ENCODE measurements at regions not wholly inside any gene's neighbourhood (a gene's known extent, or its start where the extent isn't known, plus 50 kb on each side); places are given as distances from the start of the nearest gene placed in this dataset.
"Not testable (repeated sequence)": the region's sequence is repeated elsewhere in the genome, so short reads cannot be mapped to it uniquely, and the experiment has no call there.

GRCh38 chr13:87986639-87987250 lies 315.6 kb downstream of the SLITRK5 start:
- DNase-seq, result no peak

DNA sequence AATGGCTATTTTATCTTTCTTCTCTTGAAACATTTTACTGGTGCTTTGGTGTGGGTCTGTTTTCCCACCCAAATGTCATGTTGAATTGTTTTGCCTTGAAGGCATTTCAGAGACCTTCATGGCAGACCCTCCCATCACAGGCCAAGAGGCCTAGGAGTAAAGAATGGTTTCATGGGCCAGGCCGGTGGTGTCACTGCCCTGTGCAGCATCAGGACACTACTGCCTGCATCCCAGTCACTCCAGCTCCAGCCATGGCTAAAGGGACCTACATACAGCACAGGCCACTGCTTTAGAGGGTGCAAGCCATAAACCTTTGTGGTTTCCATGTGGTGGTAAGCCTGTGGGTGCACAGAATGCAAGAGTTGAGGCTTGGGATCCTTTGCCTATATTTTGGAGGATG lies 326.9 kb downstream of the SLITRK5 start:
- DNase-seq, result no peak

GRCh38 chr13:87999240-87999700 lies 328.1 kb downstream of the SLITRK5 start:
- no peak for DNase-seq

GRCh38 chr13:87999788-88000187 lies 328.6 kb downstream of the SLITRK5 start:
- DNase-seq, result no peak

DNA sequence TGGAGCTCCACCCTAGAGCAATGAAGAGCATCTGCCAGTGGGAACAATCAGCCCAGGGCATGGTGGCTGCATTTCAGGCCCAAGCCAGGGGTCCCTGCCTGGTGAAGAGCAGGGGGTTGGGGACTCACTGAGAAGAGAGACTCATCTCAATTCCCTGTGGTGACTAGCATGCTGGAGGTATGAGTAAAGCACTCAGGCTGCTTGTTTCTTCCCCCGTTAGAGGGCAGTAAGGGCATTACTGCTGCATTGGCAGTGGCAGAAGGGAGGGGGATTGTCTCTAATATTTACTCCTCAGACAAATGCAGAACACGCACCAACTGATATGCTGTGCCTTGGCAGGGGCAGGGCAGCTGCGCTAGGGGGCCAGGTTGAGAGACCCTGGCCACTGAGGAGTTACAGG lies 329.1 kb downstream of the SLITRK5 start:
- no peak for DNase-seq

- no peak for DNase-seq
These were observed 329.6 kb downstream of the SLITRK5 start for GRCh38 chr13:88000787-88001186.

GRCh38 chr13:88005188-88005587 lies 334.0 kb downstream of the SLITRK5 start:
- DNase-seq, result no peak

DNA sequence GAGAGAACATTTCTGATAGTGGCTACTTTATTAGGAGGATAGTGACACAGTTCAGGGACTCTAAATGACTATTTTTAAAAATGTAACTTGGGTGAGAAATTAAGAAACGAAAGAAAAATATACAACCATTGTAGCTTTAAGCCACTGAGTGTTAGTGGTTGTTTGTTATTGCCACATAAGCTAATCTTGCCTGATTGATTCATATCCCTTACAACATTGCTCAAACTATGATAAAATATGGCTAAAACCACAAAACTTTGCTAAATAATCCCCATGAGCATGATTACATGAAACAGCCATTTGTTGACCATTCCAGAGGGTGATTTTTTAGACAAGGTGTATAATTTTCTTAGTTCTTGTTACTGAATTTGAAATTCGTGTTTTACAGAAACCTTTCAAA lies 343.4 kb downstream of the SLITRK5 start:
- no peak for DNase-seq

DNA sequence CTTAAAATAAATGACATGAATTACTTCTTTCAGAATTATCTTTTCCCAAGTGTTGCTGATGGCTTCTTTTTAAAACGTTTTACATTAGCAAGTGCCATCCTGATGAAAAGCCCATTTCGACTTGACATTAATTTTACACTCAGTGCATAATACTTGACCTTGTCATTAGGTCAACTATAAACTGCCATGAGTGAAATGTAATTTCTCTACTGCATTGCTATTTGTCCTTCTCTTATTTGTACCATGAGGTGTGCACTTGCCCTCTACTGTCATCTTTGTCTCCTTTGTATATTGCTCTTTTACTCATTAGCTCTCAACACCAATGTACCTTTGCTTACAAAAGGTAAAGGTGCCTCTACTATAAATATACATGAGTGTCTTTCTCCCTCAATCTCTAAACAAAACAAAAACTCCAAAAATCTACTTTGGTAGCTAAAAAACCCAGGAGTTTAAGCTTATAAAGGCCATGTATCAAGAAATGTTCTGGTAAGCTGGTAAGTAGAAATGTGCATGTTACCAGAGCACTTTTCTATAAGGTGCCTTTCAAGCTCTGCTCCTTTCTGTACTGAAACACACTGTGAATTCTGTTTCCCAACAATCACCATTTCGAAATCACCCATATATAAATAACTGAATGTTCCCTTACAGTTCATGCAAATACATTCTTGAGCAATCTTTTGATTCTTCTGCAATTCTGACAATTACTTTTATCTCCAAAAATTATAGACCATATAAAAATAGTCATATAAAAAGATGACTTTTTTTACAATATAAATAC lies 351.4 kb downstream of the SLITRK5 start:
- no peak for DNase-seq

DNA sequence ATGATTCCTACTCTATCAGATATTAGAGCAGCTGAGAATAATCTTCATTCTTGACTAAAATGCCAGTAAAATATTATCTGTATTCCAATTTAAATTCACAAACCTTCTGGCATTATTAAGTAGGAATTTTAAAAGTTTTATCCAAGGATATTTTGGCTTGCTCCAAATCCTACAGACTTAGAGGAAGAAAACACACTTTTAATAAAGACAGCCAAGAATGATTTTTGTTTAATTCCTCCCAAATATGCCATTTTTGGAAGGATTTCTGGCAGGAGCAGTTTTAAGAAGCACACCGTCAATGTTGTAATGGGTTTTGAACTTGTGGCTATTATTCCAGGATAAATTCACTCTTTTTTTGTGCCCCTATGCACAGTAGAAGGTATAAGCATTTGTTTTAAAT lies 355.1 kb downstream of the SLITRK5 start:
- DNase-seq, result no peak

- DNase-seq, result no peak
These were observed 360.9 kb downstream of the SLITRK5 start for GRCh38 chr13:88031980-88032559.

GRCh38 chr13:88036205-88036604 lies 365.0 kb downstream of the SLITRK5 start:
- DNase-seq, result not testable (repeated sequence)

DNA sequence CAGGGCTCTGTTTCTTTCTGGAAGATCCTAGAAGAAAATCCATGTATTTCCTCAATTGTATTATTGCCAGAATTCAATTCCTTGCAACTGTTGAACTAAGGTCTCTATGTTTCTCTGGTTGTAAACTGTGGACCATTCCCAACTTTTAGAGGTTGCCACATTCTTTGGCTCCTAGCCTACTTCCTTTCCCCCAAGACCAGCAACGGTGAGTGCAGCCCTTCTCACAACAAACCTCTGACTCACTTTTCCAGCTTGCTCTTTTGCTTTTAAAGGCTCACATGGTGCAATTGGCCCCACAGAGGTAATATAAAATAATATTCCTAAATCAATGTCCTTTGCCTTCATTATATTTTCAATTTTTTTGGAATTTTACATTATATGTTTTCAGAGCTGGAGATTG lies 371.3 kb downstream of the SLITRK5 start:
- DNase-seq, result no peak

- no peak for DNase-seq
These were observed 380.7 kb downstream of the SLITRK5 start for GRCh38 chr13:88051746-88052482.

DNA sequence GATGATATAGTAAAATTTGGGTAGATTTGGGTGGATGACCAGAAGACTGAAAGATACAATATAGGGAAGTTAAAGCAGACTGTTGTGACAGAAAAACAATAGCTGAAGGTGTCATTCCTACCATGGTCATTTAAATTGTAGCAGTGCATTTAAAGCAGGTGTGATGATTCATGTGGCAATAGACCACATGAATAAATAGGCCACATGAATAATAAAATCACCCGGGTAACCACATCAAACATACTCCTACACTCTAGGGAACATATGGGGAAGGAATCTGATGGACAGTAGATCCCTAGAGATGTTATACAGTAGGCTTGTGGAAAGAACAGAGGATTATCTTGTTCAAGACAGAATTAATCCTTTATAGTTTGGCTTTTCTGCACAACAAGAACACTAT lies 392.6 kb downstream of the SLITRK5 start:
- no peak for DNase-seq

- no peak for DNase-seq
These were observed 395.7 kb downstream of the SLITRK5 start for GRCh38 chr13:88066847-88067246.

DNA sequence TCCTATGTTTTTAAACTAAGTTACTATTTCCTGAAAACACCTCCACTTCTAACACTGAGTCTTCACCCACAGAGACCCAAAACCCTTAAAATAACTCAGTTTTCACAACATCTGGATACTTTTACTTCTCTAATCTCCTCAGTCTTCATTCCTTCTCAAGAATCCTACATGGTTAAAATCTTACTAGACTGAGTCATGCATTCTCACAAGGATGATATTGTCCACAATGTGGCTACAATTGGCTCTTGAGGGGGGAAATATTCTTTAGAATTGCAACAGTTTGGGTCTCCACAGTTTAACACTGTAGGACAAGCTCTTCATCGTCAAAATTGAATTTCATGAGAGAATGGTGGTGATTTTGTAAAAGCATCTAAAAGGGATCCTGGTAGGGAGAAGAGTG lies 397.1 kb downstream of the SLITRK5 start:
- no peak for DNase-seq

DNA sequence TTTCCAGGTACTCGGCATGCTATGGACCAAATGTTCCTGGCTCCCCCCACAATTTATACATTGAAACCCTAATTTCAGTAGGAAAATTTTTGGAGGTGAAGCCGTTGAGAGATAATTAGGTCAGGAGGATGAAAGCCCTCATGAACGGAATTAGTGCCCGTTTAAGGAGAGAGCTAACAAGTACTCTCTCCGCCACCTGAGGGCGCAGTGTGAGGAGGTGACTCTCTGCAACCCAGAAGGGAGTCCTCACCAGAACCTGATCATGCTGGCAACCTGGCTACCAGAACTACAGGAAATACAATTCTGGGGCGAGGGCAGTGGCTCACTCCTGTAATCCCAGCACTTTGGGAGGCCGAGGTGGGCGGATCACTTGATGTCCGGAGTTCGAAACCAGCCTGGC lies 397.8 kb downstream of the SLITRK5 start:
- DNase-seq, result no peak

DNA sequence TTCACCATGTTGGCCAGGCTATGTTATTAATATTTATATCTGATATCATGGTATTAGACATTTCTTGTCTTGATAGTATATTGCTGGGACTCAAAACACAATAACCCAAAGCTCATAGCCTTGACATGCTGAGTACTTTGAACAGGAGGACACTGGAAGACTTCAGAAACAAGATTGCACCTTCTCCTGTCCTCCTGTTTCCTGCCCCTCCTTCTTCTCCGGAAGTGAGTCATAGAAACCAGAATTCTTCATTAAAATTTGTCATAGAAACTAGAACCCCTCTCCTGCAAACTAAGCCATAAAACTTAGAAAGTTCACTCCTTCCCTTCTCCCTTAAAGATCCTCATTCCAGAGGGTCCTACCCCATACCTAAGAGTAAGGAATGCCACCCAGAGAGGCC lies 400.2 kb downstream of the SLITRK5 start:
- no peak for DNase-seq

DNA sequence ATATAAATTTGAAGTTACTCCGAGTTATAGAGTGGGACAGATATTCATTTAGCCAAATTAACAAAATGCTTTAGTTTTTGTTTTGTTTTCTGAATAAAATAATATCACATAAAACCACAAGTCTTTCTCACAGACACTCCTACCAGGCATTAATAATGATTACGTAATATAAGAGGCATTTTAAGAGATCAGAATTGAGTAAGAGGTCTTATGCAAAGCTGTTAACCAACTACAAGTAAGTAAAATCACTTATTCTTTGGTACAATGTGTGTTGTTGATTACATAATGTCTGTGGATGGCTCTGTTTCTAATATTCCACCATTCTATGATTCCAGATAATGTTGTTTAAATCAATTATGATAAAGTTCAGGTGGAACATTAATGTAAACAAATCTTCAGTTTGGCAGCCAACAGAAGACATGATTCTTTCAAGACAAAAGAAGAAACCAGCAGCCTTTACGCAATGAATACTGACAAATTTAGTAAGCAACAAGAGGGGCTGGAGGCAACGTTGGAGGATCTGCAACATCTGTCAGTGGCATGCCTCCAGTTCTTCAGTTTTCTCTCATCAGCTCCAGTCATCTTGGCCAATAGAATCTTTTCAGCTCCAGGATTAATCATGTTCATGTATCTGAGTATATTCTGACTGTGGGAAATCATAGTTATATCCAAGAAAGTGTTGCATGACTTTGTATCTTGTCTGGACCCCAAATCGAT lies 403.8 kb downstream of the SLITRK5 start:
- DNase-seq, result no peak

- no peak for DNase-seq
These were observed 413.9 kb downstream of the SLITRK5 start for GRCh38 chr13:88085036-88085435.

DNA sequence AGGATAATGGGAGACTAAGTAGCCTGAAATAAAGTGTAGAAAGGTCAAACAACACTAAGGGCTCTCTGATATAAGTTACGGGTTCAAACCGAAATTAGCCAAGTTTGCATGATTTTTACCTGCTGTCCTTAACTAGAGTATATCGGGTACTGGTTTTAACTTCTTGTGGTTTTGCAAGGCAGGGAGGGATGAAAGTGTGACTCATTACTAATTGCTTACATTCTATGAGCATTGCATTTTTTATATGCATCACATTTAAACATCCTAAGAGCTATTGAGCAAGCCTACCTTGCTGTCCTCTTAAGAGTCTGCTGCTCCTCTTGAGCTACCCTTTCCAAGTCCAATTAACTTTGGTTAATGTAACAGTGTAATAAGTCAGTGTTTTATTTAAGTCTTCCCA lies 415.4 kb downstream of the SLITRK5 start:
- DNase-seq, result no peak

- no peak for DNase-seq
These were observed 426.4 kb downstream of the SLITRK5 start for GRCh38 chr13:88097541-88097940.
